Sigmoid colon (tissue), 6 donors: ENCODE measurements at regions not wholly inside any gene's neighbourhood (a gene's known extent, or its start where the extent isn't known, plus 50 kb on each side); places are given as distances from the start of the nearest gene placed in this dataset.
"Not testable (repeated sequence)": the region's sequence is repeated elsewhere in the genome, so short reads cannot be mapped to it uniquely, and the experiment has no call there.

ENCODE experiments used
- DNase-seq: peaks from one replicate; pipeline ENCODE4 v3.0.0-alpha.2; 2019
- H3K27ac ChIP-seq, 4 donors: fragments of 200-600 bp; sonication (generic); one replicate each; pipeline ENCODE4 v1.5.1; 2016 to 2019; ENCODE audit warnings: mild to moderate bottlenecking in 1 of 4
- H3K27me3 ChIP-seq, 3 donors: fragments of 200-600 bp; sonication (generic); one replicate each; pipeline ENCODE4 v1.5.1; 2019; ENCODE audit warnings: mild to moderate bottlenecking in 1 of 3
- H3K36me3 ChIP-seq, 4 donors: fragments of 200-600 bp; sonication (generic); one replicate each; pipeline ENCODE4 v1.5.1; 2016 to 2019
- H3K4me1 ChIP-seq, 4 donors: fragments of 200-600 bp; sonication (generic); one replicate each; pipeline ENCODE4 v1.5.1; 2017 to 2019
- H3K4me3 ChIP-seq, 4 donors: fragments of 200-600 bp; sonication (generic); one replicate each; pipeline ENCODE4 v1.5.1; 2017 to 2019; ENCODE audit warnings: mild to moderate bottlenecking in 2 of 4, moderate library complexity in 1 of 4
- H3K9me3 ChIP-seq, 4 donors: fragments of 200-600 bp in 3 of 4; sonication (generic) in 3 of 4; one replicate each; pipeline versions ENCODE4 v1.5.1 to v1.6.1; 2013 to 2019
- EP300 ChIP-seq, 4 donors: sonication (generic); formaldehyde crosslinking; IDR thresholded peaks; one replicate each; pipeline ENCODE4 v1.6.1; 2017; ENCODE audit warnings: antibody characterized with exemption in 4 of 4
- POLR2A ChIP-seq, 2 donors: fragments of 450-650 bp; IDR thresholded peaks; one replicate each; pipeline ENCODE4 v1.6.1; 2016; ENCODE audit warnings: antibody characterized with exemption in 2 of 2, mild to moderate bottlenecking in 2 of 2, moderate library complexity in 2 of 2
- POLR2AphosphoS5 ChIP-seq, 4 donors: sonication (generic); formaldehyde crosslinking; IDR thresholded peaks; one replicate each; pipeline ENCODE4 v1.6.1; 2017; ENCODE audit warnings: antibody characterized with exemption in 4 of 4
- WGBS, 2 donors: extraction: QIAGEN DNeasy Blood & Tissue Kit; methylation state at CpG; one replicate each; pipeline ENCODE4 v1.1.7; 2013; 5-methylcytosine and 5-hydroxymethylcytosine counted together
- intact Hi-C: fragments of 100-400 bp; cut with DNase I; formaldehyde crosslinking; loops from one replicate; pipeline ENCODE4 v1.15.1; 2023
- TF ChIP-seq, protein P1 (sequence below), 4 experiments: fragments of 450-650 bp in 3 of 4; fragments of 200-600 bp in 1 of 4; IDR thresholded peaks; one replicate each; pipeline ENCODE4 v1.5.1; 2016 to 2019; ENCODE audit warnings: antibody characterized with exemption in 4 of 4, mild to moderate bottlenecking in 3 of 4, moderate library complexity in 2 of 4
- donor health status: healthy with polysubstance abuse.
- donor health status: healthy.

- Histone ChIP-seq H3K4me1 (no peaks in the 10 kb centered on the region), H3K27me3 (no peaks in the 10 kb centered on the region), H3K36me3 (no peaks in the 10 kb centered on the region), H3K9me3 (no peaks in the 10 kb centered on the region), H3K4me3 (no peak overlapping the region), H3K27ac (no peak overlapping the region)
- intact Hi-C loops, result no loop called here
- no peak for DNase-seq
- no peak for TF ChIP-seq POLR2AphosphoS5 (IDR thresholded peaks at IDR 0.05)
These were observed 217.9 kb upstream of the MME start for GRCh38 chr3:154862265-154862664.

DNA sequence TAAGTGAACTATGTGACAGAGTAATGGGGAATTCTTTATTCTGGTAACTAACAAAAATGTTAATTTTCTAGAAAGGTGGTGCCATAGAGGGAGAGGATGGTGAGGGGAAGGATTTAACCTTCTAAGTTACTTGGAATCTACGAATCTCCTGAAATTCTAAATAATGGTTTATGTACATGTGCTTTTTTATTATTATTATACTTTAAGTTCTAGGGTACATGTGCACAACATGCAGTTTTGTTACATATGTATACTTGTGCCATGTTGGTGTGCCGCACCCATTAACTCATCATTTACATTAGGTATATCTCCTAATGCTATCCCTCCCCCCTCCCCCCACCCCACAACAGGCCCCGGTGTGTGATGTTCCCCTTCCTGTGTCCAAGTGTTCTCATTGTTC lies 227.1 kb upstream of the MME start:
- H3K4me3 ChIP-seq, H3K27ac ChIP-seq, H3K27me3 ChIP-seq, intact Hi-C loops, H3K36me3 ChIP-seq, H3K9me3 ChIP-seq, DNase-seq, H3K4me1 ChIP-seq: not testable (repeated sequence)
- WGBS, 2 donors, result 92 to 95% methylated on average over 3 of the region's 3 CpGs

GRCh38 chr3:154852515-154852914 lies 227.6 kb upstream of the MME start:
- intact Hi-C loops, result no loop called here
- no peak overlapping the region for H3K4me3 ChIP-seq
- H3K9me3 ChIP-seq, result no peaks in the 10 kb centered on the region
- H3K27ac ChIP-seq, result no peak overlapping the region
- H3K36me3 ChIP-seq, result no peaks in the 10 kb centered on the region
- H3K4me1 ChIP-seq, result no peaks in the 10 kb centered on the region
- no peak for DNase-seq
- 93% methylated on average over 1 of the region's 1 CpG for WGBS, 2 donors
- no peaks in the 10 kb centered on the region for H3K27me3 ChIP-seq
- TF ChIP-seq, protein P1, sequence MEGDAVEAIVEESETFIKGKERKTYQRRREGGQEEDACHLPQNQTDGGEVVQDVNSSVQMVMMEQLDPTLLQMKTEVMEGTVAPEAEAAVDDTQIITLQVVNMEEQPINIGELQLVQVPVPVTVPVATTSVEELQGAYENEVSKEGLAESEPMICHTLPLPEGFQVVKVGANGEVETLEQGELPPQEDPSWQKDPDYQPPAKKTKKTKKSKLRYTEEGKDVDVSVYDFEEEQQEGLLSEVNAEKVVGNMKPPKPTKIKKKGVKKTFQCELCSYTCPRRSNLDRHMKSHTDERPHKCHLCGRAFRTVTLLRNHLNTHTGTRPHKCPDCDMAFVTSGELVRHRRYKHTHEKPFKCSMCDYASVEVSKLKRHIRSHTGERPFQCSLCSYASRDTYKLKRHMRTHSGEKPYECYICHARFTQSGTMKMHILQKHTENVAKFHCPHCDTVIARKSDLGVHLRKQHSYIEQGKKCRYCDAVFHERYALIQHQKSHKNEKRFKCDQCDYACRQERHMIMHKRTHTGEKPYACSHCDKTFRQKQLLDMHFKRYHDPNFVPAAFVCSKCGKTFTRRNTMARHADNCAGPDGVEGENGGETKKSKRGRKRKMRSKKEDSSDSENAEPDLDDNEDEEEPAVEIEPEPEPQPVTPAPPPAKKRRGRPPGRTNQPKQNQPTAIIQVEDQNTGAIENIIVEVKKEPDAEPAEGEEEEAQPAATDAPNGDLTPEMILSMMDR (IDR thresholded peaks at IDR 0.05), result no peak
- TF ChIP-seq POLR2A (IDR thresholded peaks at IDR 0.05) (no peak), POLR2AphosphoS5 (IDR thresholded peaks at IDR 0.05) (no peak), EP300 (IDR thresholded peaks at IDR 0.05) (no peak)

DNA sequence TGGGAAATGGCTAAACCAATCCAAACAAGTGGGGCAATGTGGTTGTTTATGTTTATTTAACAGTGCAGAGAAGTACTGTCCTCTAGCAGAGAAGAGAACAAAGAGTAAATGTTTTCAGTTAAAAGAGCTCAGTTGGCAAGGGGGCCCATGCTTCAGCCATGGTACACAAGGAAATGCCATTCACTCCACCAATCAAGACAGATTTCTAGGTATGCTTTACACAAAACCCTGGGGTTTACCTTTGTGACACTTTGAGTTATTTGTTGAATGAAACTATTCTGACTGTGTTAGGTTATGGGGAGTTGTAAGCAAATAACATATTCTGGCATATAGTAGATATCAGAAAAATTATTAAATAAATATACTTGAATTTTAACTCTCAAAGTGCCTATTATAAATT lies 228.5 kb upstream of the MME start:
- H3K9me3 ChIP-seq, result no peaks in the 10 kb centered on the region
- TF ChIP-seq POLR2AphosphoS5 (IDR thresholded peaks at IDR 0.05) (no peak), EP300 (IDR thresholded peaks at IDR 0.05) (no peak), POLR2A (IDR thresholded peaks at IDR 0.05) (no peak)
- TF ChIP-seq, protein P1 (IDR thresholded peaks at IDR 0.05), result no peak
- no peak overlapping the region for H3K27ac ChIP-seq
- no peaks in the 10 kb centered on the region for H3K36me3 ChIP-seq
- no peak for DNase-seq
- intact Hi-C loops, result no loop called here
- H3K4me1 ChIP-seq, result no peaks in the 10 kb centered on the region
- no peak overlapping the region for H3K4me3 ChIP-seq
- no peaks in the 10 kb centered on the region for H3K27me3 ChIP-seq

GRCh38 chr3:154850921-154851320 lies 229.2 kb upstream of the MME start:
- Histone ChIP-seq H3K4me3 (no peak overlapping the region), H3K4me1 (no peaks in the 10 kb centered on the region), H3K36me3 (no peaks in the 10 kb centered on the region), H3K27ac (no peak overlapping the region), H3K27me3 (no peaks in the 10 kb centered on the region), H3K9me3 (no peaks in the 10 kb centered on the region)
- TF ChIP-seq EP300 (IDR thresholded peaks at IDR 0.05) (no peak), POLR2A (IDR thresholded peaks at IDR 0.05) (no peak), POLR2AphosphoS5 (IDR thresholded peaks at IDR 0.05) (no peak)
- TF ChIP-seq, protein P1 (IDR thresholded peaks at IDR 0.05), result no peak
- WGBS, 2 donors, result 16 to 73% methylated on average over 2 of the region's 2 CpGs
- intact Hi-C loops, result no loop called here
- DNase-seq, result no peak

DNA sequence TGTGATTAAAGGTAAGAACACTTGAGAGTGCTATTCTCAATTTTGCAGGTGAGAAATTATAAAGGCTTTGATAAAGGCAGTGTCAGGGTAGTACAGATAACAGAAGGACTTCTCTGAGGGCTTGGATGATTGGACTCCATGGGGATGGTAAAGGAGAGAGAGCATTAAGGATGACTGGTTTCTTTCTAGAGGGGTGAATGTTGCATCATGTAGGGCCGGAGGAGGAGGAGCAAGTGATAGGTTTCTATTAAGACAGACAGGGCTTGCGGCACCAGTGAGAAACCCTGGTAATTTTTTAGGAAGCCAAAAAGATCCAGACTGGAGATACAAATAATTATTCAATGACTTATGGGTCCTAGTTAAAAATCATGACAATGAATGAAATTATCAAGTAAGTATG lies 230.7 kb upstream of the MME start:
- no peaks in the 10 kb centered on the region for H3K4me1 ChIP-seq
- intact Hi-C loops, result no loop called here
- WGBS, 2 donors, result 75 to 95% methylated on average over 2 of the region's 2 CpGs
- no peak overlapping the region for H3K4me3 ChIP-seq
- no peak overlapping the region for H3K27ac ChIP-seq
- H3K27me3 ChIP-seq, result no peaks in the 10 kb centered on the region
- no peaks in the 10 kb centered on the region for H3K36me3 ChIP-seq
- no peak for DNase-seq
- no peak for TF ChIP-seq EP300 (IDR thresholded peaks at IDR 0.05)
- no peaks in the 10 kb centered on the region for H3K9me3 ChIP-seq
